HG02623 (cell line): ENCODE measurements at regions not wholly inside any gene's neighbourhood (a gene's known extent, or its start where the extent isn't known, plus 50 kb on each side); places are given as distances from the start of the nearest gene placed in this dataset.

Experiments used
- ATAC-seq: cut with Tn5 transposase; IDR thresholded peaks from one replicate; pipeline ENCODE4 v1.9.1; 2021; ENCODE audit warnings: moderate library complexity; ENCODE audit not compliant: unreplicated experiment

DNA sequence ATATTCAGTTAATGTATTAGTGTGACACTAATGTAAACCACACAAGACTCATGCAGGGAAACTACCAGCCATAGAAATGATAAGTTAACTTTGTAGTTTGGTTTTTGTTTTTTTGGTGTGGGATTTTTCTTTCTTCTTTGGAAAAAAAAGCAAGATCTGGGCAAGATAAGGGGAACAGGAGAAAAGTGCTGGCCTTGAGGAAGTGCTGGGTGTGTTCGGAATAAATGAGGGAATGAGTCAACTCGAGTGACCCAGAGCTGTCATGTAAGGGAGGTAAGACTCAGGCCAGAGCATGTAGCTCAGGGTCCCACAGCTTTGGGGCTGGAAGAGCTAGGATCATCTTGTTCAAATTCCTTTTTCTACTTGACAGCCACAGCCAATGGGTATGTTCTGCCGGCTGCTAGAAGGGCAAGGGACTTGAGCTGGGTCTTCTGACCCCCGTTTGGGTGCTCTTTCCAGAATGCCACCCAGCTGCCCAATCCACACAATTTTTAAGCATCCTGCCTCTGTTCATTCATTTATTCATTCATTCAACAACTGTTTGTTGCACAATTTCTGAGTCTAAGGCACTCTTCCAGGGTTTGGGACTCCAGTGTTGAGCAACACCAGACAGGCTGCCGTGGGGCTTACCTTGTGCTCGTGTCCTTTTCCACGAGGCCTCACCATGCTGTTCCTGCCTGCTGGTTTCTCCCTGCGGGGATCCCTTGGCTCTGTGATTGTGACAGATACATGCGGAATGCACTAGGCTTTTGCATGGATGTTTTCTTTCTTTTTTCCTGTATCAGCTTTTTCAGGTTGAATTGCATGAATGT is 54.5 kb downstream of the CLDN34 start:
- ATAC-seq: no peak

DNA sequence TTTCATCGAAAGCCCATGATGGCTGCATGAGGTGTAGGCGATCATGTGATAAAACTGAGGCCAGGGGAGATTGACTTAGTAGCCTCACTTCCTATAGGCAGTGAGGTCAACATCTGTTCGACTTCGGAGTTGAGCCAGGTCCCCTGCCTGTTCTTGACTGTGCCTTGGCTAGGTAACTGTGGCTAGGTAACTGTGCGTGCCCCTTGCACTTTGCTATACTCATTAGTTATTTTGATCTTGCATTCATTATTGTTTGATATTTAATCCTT is 55.0 kb downstream of the CLDN34 start:
- ATAC-seq: no peak

DNA sequence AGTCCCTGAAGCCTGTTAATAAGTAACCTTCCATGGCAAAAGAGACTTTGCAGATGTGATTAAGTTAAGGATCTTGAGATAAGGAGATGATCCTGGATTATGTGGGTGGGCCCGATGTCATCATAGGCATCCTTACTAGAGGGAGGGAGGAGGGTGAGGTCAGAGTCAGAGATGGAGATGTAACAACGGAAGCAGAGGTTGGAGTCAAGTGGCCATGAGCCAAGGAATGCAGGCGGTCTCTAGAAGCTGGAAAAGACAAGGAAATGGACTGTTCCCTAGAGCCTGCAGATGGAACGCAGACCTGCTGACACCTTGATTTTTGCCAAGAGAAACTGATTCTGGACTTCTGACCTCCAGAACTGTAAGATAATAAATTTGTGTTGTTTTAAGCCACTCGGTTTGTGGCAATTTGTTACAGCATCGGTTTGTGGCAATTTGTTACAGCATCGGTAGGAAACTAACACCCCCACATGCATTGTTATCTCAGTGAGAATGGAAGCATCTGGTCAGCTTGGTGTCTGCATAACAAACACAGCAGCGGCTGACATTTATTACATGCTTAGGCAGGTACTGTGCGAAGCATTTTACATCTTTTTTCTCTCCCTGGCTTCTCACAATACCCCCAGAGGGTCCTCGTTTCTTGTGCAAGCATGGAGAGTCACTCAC is 55.6 kb downstream of the CLDN34 start:
- ATAC-seq: no peak

DNA sequence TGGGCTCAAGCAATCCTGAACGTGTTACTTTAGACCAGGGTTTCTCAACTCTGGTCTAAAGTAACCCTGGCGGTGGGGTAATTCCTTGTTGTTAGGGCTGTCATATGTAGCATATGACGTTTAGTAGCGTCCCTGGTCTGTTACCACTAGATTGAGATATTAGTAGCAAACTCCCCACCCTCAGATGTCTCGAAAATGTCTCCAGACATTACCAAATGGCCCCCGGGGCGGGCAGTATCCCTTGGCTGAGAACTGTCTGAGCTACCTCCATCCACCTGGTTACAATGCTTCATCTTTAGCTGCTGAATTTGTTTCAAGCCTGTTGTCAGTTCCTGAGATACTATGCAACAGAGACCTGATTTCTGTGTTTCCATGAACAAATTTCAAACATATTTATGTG is 56.7 kb downstream of the CLDN34 start:
- no peak for ATAC-seq

DNA sequence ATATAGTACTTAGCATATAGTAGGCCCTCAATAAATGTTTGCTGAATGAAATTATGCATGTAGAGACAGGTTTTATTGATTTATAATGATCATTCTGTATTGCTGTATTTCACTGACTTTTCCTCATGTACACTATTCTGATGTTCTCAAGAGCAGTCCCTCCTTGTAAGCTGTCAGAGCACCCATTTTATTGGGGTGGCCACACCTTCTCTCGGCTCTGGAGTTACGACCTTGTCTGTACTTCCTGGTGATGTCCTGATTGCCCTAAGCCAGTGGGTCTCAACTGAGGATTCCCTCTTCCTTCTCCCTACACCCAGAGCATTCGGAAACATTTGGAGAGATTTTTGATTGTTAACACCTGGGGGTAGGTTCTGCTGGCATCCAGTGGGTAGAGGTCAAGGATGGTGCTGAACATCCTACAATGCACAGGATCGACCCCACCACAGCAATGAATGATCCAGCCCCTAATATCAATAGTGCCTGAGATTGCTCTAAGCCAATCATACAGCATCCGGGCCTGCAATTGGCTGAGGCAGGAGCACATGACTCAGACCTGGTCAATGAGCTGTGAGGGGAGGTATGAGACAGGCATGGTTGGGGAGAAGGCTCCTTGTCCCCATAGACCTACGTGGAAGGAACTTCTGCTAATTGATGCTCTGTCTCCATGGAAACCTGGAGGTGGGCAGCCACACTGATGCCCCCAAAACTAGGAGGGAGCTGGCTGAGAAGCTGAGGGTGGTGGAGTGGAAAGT is 58.8 kb downstream of the CLDN34 start:
- ATAC-seq: no peak

DNA sequence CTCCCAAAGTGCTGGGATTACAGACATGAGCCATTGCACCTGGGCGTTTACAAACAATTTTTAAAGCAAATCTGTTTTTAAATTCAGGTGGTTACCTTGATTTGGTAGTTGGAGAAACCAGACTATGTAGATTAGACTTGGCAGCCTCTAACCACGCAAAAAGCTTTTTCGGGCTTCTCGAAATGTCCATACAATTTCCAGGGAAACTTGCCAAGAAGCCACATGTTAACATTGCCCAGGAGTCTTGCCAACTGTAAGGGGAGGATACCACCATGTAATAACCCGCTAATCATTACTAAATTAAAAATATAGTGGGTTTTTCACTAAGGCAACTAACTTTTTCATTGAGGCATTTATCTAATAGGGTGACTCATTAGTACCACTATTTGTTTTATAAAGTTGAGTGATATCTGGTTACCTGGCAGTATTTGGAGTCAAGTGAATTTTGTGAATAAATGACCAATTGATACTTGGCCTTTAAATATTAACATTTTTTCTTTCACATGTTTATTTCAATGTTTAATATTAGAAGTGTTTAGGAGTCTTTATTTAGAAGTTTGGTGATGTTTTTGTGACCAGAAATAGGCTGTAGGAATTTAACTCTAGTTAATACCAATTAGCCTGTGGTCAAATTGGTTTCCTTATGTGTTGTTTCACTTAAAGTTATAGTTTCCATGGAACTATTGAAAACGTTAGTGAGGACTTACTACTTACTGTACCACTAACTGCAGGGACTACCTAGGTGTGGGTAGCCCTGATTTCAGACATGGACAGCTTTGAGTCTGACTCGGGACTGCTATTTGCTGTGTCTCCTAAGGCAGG is 61.3 kb downstream of the CLDN34 start:
- ATAC-seq: no peak

DNA sequence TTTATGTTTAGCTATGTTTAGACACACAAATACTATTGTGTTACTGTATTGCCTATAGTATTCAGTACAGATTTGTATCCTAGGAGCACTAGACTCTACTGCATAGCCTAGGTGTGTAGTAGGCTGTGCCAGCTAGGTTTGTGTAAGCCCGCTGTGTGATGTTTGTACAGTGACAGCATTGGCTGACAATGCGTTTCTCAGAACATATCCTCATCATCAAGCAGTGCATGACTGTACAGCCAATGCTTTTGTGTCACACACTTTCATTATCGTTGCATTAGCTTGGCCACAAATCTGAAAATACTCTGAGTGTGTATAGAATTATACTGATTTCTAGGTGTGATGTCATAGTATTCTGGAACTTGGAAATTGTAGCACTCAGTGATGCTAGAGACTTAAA is 63.4 kb downstream of the CLDN34 start:
- ATAC-seq: no peak

DNA sequence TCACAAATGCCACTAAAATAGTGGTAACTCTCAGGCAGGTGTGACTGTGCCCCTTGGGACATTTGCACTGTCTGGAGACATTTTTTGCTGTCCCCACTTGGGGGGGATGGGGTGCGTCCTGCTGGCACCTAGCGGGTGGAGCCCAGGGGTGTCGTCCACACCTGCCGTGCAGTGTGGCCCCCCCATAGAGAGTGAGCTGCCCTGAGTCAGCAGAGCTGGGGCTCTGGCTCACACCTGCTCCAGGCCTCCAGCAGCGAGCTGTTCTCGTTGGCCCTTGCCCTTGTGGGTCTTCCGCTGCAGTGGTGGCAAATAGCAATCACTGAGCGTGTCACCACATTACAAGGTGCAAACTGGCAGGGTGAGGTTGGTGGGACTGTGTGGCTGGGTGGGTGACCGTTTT is 64.6 kb downstream of the CLDN34 start:
- ATAC-seq: no peak

DNA sequence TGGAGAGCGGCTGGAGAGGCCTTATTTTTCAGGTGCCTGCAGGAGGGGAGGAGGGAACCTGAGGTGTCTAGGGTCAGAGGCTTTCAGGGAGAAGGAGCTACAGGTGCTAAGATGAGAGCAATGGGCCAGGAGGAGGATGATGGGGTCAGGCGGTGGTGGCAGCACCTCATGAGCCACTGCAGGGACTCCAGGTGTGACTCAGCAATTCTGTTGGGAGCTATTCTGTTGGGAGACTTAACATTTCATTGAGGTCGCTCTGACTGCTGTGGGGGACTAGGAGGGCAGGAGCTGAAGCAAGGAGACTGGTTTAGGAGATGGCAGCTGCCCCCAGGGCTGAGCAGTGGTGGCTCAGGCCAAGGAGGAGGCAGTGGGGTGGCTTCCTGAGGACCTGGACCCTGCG is 65.0 kb downstream of the CLDN34 start:
- ATAC-seq: no peak

DNA sequence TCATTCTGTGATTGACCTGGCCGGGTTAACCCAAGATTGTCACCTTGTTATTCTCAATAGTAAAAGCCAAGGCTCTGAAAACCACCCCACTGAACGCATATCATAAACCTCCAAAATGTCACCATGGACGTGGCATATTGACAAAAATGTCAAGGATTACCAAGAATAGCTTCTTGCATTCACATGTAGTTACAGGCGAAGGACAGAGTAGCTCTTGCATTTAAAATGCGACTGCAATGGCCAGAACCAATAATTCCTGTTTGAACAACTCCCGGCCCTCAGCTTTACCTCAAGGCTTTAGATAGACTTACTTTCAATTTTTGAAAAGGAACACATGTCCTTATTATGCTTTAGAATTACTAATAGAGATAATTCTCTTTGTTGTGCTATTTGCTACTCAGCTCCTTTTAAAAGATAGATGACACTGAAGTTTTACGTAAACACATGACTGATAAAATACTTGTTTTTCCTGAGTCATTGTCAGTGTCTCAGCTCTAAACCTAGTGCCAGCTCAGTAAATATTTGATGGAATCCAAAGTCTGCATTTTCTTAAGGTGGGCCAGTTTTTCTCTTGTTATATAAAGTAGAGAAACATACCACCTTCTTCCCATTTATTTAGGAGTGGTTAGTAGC is 66.3 kb downstream of the CLDN34 start:
- ATAC-seq: no peak

DNA sequence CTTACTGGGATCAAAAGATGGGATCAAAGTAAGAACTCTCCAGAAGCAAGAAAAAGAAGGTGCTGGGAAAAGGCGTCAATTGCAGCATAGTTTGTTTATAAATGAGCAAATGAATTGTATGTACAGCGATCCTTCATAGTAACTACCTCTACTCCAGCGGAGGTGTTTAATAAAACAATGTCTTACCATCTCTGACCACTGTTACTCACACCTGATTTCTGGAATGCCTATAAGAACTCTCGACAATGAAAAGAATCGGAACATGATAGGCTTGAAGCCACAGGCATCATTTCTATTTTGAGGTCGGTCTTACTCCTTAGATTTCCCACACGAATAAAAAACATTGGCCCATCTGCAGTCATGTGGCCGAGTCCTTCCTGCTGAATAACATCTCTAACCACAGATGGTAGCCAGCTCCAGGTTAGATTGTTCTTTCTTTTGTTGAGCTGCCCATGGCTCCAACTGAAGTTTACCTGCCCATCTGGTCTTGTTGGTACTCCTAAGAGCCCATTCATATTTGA is 67.6 kb downstream of the CLDN34 start:
- ATAC-seq: no peak

DNA sequence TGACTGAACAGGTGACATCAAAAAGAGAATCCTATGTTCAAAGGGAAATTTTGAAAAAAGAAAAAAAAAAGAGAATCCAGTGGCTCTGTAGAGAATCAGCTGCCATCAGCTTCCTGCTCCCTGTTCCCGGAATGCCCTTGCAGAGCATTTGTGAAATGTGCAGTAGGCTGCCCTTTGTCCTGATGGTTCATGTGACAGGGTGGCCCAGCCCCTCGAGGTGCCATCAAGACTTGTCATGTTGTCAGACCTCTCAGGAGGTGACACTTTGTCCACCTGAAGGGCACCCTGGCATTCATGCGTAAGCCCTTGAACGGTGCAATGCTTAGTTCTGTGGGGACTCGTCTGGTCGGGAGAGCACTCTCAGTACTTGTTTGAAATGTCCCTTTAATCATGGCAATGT is 71.4 kb downstream of the CLDN34 start:
- no peak for ATAC-seq

DNA sequence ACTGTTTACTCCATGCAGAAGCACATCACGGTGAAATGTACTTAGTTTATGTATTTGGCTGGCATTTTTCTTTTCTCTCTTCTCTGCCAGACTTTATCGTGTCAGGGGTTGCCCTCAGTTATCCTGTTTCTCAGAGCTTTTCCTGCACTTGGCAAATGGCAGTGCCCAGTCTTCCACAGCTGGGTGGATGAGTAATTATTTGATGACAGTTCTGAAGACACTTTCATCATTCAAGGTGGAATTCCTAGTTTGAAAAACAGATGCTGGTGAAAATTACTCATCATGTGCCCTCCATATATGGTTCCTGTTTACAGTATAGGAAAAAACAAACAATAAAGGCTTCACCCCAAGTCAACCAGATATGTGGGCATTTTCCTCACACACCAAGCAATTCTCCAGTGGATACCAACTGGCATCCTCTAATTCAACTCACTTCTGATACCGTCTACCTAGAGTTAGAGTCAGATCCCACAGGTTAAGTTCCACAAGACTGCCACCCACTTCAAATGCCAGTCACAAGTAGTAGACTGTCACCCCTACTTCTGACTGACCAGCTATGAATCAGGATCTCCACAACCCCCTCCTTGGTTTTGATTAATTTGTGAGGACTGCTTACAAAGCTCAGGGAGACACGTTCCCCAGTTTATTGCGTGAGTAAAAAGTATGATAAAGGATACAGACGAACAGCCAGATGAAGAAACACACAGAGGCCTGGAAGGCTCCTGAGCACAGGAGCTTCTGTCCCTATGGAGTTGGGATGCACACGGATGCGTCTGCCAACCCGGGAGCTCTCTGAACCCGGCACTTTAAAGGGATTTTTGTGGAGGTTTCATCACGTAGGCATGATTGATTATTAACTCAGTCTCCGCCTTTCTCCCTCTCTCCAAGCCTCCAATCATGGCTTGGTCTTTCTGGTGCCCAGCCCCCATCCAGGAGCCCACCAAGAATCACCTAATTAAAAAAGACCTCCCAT is 72.9 kb downstream of the CLDN34 start:
- ATAC-seq: no peak

DNA sequence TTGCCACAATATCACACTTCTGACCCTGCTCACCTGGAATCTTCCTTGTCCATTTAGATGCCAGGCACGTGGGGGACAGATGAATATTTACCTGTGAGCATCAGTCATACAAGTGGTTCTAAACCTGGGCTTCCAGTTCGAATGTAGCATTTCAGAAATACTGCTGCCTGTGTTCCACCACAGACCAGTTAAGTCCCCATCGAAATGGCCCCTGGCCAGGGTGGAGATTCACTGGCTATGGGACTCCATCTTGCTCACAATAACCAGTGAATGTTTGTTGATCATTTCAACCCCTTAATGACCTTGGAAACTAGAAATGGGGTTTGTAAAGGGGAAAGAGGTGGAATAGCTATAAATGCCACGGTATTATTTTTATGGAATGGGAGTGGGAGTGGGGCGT is 73.8 kb downstream of the CLDN34 start:
- no peak for ATAC-seq

DNA sequence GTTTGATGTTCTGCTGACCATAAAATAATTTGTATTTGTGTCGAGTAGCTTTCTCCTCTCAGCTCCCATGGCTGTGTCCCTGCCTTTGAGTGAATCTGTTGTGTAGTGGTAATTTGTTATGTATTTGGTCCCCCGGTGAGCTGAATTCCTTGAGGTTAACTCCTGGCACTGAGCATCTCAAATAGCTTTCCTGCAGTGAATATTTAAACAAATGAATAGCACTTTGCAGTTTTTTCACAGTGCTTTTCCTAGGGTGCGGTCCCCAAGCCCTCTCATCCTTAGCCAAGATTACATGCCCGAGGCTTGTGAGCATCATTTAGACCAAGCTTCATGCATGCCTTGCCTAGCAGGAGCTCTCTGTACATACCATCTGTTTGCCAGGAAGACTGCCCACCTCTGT is 74.2 kb downstream of the CLDN34 start:
- ATAC-seq: no peak

DNA sequence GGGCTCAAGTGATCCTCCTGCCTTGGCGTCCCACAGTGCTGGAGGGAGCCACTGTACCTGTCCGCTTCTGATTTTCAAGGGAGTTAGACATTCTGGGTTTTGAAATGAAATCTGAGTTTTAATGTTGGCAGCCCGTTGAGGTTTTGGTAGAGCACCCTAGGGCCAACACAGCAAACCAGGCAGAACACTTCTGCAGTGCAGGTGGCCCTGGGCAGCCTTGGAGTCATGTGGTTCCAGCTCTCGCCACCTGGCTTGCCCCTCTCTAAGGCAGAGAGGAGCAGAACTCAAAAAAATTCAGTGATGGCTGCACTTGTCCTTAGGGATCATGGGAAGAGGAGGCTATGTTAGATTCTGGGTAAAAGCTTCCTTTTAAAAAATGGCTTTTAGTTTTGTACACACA is 74.9 kb downstream of the CLDN34 start:
- ATAC-seq: no peak

DNA sequence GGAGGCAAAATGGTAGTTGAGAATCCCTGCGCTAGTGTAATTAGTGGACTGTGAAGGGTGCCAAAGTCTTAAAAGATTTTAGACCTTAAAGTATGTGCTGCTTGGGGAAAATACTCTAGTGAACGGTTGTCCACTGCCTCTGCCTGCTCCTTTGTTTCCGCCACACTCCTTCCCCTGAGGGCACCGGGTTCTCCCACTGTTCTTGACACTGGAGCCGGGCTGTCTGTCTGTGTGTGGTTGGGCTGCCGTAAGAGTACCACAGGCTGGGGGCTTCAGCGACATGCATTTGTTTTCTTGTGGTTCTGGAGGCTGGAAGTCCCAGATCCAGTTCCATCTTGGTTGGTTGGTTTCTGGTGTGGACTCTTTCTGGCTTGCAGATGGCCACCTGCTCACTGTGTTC is 76.2 kb downstream of the CLDN34 start:
- ATAC-seq: no peak

DNA sequence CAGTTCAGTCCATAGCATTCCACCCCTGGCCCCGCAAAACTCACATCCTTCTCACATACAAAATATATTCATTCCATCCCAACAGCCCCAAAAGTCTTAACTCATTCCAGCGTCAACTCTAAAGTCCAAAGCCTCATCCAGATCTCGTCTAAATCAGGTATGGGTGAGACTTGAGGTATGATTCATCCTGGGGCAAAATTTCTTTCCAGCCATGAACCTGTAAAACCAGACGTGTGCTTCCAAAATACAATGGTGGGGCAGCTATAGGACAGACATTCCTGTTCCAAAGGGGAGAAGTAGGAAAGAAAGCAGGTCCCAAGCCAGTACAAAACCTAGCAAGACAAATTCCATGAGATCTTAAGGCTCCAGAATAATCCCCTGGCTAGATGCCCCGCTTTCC is 76.9 kb downstream of the CLDN34 start:
- no peak for ATAC-seq

DNA sequence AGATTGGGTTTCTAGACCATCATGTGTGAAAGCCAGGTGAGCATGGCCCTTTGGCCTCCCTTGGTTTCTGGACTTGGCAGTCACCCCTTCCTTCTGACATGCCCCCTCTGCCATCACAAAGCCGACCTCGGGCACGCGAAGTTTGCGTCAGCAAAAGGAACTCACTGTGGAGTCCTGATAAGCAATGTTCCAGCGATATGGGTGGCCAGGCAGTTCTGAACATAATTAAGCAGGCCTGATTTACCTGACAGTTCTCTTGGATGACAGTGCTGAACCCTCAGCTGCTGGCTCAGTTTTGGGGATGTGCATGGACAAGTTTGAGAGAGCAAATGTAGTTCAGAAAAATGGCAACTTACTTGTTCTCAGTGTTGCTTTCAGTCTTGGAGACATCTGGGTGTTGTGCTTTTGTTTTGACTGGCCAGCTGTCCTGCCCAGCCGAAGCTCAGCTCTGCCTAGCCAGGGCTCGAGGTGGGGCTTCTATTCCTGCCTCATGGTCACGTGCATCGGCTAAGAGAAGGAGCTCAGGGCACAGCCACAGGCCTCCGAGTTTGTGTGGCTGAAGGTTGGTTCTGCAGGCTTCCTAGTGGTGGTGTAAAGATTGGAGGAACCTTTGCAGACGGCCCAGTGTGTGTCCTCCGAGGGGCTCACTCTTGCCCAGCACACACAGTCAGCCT is 78.3 kb downstream of the CLDN34 start:
- no peak for ATAC-seq
